GM23338 (cell line): ENCODE measurements at regions not wholly inside any gene's neighbourhood (a gene's known extent, or its start where the extent isn't known, plus 50 kb on each side); places are given as distances from the start of the nearest gene placed in this dataset.

Source experiments
- ATAC-seq: fragments of 200-7000 bp; cut with Tn5 transposase; 3 replicates; pipeline ENCODE4 v1.9.1; 2020
- DNase-seq: peaks from one replicate; pipeline ENCODE4 v3.0.0-alpha.2; 2015; ENCODE audit warnings: low spot score
- H2AFZ ChIP-seq: fragments of 200-600 bp; sonication (generic); 2 replicates; pipeline ENCODE4 v1.8.0; 2016; ENCODE audit warnings: antibody characterized with exemption, mild to moderate bottlenecking, moderate library complexity
- H3F3A ChIP-seq: fragments of 200-600 bp; sonication (generic); replicated peaks from 2 replicates; pipeline ENCODE4 v1.8.0; 2017; ENCODE audit warnings: antibody characterized with exemption, mixed run types, low read depth
- H3K27ac ChIP-seq: fragments of 200-600 bp; sonication (generic); 2 replicates; pipeline ENCODE4 v1.6.1; 2016; ENCODE audit warnings: low read depth
- H3K27me3 ChIP-seq: fragments of 200-600 bp; sonication (generic); 2 replicates; pipeline ENCODE4 v1.8.0; 2016; ENCODE audit warnings: mild to moderate bottlenecking, mixed run types, moderate library complexity; ENCODE audit not compliant: insufficient read depth
- H3K36me3 ChIP-seq: fragments of 200-600 bp; sonication (generic); 2 replicates; pipeline ENCODE4 v1.8.0; 2016; ENCODE audit warnings: mild to moderate bottlenecking; ENCODE audit not compliant: insufficient read depth
- H3K4me1 ChIP-seq: fragments of 200-600 bp; sonication (generic); 2 replicates; pipeline ENCODE4 v1.8.0; 2016; ENCODE audit warnings: mild to moderate bottlenecking, moderate library complexity; ENCODE audit not compliant: insufficient read depth
- H3K4me2 ChIP-seq: fragments of 200-600 bp; sonication (generic); 2 replicates; pipeline ENCODE4 v1.7.1; 2017; ENCODE audit warnings: mixed run types
- H3K4me3 ChIP-seq: fragments of 200-600 bp; sonication (generic); 2 replicates; pipeline ENCODE4 v1.6.1; 2016; ENCODE audit warnings: mixed run types
- H3K79me2 ChIP-seq: fragments of 200-600 bp; sonication (generic); replicated peaks from 2 replicates; pipeline ENCODE4 v1.8.0; 2017; ENCODE audit warnings: mild to moderate bottlenecking; ENCODE audit not compliant: insufficient read depth
- H3K9me2 ChIP-seq: fragments of 200-600 bp; sonication (generic); 2 replicates; pipeline ENCODE4 v1.8.0; 2017; ENCODE audit not compliant: insufficient read depth
- H4K20me1 ChIP-seq: fragments of 200-600 bp; sonication (generic); replicated peaks from 2 replicates; pipeline ENCODE4 v1.8.0; 2017; ENCODE audit warnings: mild to moderate bottlenecking; ENCODE audit not compliant: insufficient read depth
- H3K27ac Mint-ChIP-seq: 2 replicates; pipeline ENCODE4 v1.8.0; 2020; ENCODE audit warnings: inconsistent platforms, mild to moderate bottlenecking, moderate library complexity, mixed read lengths
- H3K27me3 Mint-ChIP-seq: 3 replicates; pipeline ENCODE4 v1.8.0; 2022; ENCODE audit warnings: low read depth, mild to moderate bottlenecking, moderate library complexity, mixed read lengths, inconsistent platforms; ENCODE audit not compliant: insufficient read depth, poor library complexity
- H3K36me3 Mint-ChIP-seq: 3 replicates; pipeline ENCODE4 v1.8.0; 2021; ENCODE audit warnings: low read depth, mild to moderate bottlenecking, inconsistent platforms, moderate library complexity, mixed read lengths
- H3K4me1 Mint-ChIP-seq: 3 replicates; pipeline ENCODE4 v1.8.0; 2020; ENCODE audit warnings: mild to moderate bottlenecking, inconsistent platforms, mixed read lengths
- H3K4me3 Mint-ChIP-seq: 3 replicates; pipeline ENCODE4 v1.8.0; 2021; ENCODE audit warnings: moderate library complexity, mild to moderate bottlenecking, inconsistent platforms, mixed read lengths
- H3K9me3 Mint-ChIP-seq: 3 replicates; pipeline ENCODE4 v1.8.0; 2020; ENCODE audit warnings: moderate library complexity, mild to moderate bottlenecking, inconsistent platforms, mixed read lengths
- CREB1 ChIP-seq: fragments of 250-450 bp; sonication (Bioruptor Pico); IDR thresholded peaks from 2 replicates; pipeline ENCODE4 v1.5.0; 2020; ENCODE audit warnings: low read depth, mild to moderate bottlenecking, moderate library complexity
- ETS1 ChIP-seq: IDR thresholded peaks from 2 replicates; pipeline ENCODE4 v1.6.1; 2016; ENCODE audit warnings: antibody characterized with exemption
- EZH2 ChIP-seq: fragments of 200-600 bp; sonication (generic); IDR thresholded peaks from one replicate; pipeline ENCODE4 v1.8.0; 2017; ENCODE audit warnings: antibody characterized with exemption, mild to moderate bottlenecking, low read depth; ENCODE audit not compliant: unreplicated experiment
- NANOG ChIP-seq: IDR thresholded peaks from 2 replicates; pipeline ENCODE4 v1.6.1; 2016; ENCODE audit warnings: antibody characterized with exemption, borderline replicate concordance
- ZNF114 ChIP-seq: fragments of 250-450 bp; sonication (Bioruptor Pico); IDR thresholded peaks from 2 replicates; pipeline ENCODE4 v1.5.0; 2020; ENCODE audit warnings: mild to moderate bottlenecking, moderate library complexity
- ZNF462 ChIP-seq: fragments of 250-450 bp; sonication (Bioruptor Pico); IDR thresholded peaks from 2 replicates; pipeline ENCODE4 v1.5.0; 2020; ENCODE audit warnings: mild to moderate bottlenecking, moderate library complexity

GRCh38 chr14:98507264-98507663 is 764.7 kb downstream of the BCL11B start (continued):
- no peak for TF ChIP-seq ZNF462 (CRISPR knock-in tag)
- TF ChIP-seq ZNF114 (CRISPR knock-in tag), result no peak
- TF ChIP-seq NANOG, result no peak
- TF ChIP-seq CREB1 (CRISPR knock-in tag), result no peak
- no peak for TF ChIP-seq EZH2
- TF ChIP-seq ETS1, result no peak

- no peak for ATAC-seq
- H3K4me2 ChIP-seq, result no peak overlapping the region
- no peaks in the 10 kb centered on the region; the same call in 1 of the 2 replicates for H3K4me1 ChIP-seq
- no peaks in the 10 kb centered on the region for H3F3A ChIP-seq
- TF ChIP-seq EZH2 (no peak), ETS1 (no peak)
- H3K27ac ChIP-seq, result no peak overlapping the region
- H3K79me2 ChIP-seq, result no peaks in the 10 kb centered on the region
- H3K9me2 ChIP-seq, result no peaks in the 10 kb centered on the region
- H3K4me1 Mint-ChIP-seq, result peaks cover 16% of the 10 kb centered on the region
- no peak overlapping the region for H3K4me3 Mint-ChIP-seq
- DNase-seq, result no peak
- no peaks in the 10 kb centered on the region for H4K20me1 ChIP-seq
- H3K36me3 ChIP-seq, result no peaks in the 10 kb centered on the region
- peaks cover 2% of the 10 kb centered on the region for H3K27me3 Mint-ChIP-seq
- H3K4me3 ChIP-seq, result no peak overlapping the region
- H3K36me3 Mint-ChIP-seq, result no peaks in the 10 kb centered on the region
- H3K27me3 ChIP-seq, result no peaks in the 10 kb centered on the region
- H3K27ac Mint-ChIP-seq, result no peak overlapping the region
- H3K9me3 Mint-ChIP-seq, result no peaks in the 10 kb centered on the region; the same call in 1 of the 3 replicates
- no peak overlapping the region for H2AFZ ChIP-seq
These were observed 761.6 kb downstream of the BCL11B start for GRCh38 chr14:98510392-98510791.
